Ovary (tissue), 3 donors: ENCODE measurements at regions not wholly inside any gene's neighbourhood (a gene's known extent, or its start where the extent isn't known, plus 50 kb on each side); places are given as distances from the start of the nearest gene placed in this dataset.

Source experiments
- EP300 ChIP-seq: sonication (generic); formaldehyde crosslinking; IDR thresholded peaks from one replicate; pipeline ENCODE4 v1.6.1; 2017; ENCODE audit warnings: antibody characterized with exemption
- TF ChIP-seq, protein P1 (sequence below), 3 donors: fragments of 450-650 bp in 2 of 3; fragments of 200-600 bp in 1 of 3; IDR thresholded peaks; one replicate each; pipeline versions ENCODE4 v1.5.1 to v1.8.0; 2016 to 2022; ENCODE audit warnings: antibody characterized with exemption in 3 of 3, mild to moderate bottlenecking in 1 of 3
- donor health status: DM: no; HTN: no; CAD: no.

DNA sequence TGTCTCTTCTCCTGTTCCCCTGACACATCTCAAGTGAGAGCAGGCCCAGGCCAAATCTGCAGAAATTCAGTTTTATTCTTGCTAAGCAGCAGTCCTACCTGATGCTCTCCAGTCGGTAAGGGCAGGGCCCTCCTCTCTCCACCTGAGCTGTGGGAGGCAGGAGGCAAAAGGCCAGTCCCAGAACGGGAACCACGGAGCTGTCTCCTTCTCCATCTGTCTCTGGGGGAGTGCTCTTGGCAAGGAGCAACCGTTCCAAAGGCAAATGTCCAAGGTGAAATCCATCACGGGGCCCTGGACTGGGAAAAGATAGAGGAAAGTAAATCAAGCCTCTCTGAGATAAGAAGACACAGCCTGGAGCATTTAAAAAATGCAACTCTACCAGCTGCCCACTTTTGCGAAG, 65.2 kb upstream of the CDON start:
- TF ChIP-seq, protein P1, sequence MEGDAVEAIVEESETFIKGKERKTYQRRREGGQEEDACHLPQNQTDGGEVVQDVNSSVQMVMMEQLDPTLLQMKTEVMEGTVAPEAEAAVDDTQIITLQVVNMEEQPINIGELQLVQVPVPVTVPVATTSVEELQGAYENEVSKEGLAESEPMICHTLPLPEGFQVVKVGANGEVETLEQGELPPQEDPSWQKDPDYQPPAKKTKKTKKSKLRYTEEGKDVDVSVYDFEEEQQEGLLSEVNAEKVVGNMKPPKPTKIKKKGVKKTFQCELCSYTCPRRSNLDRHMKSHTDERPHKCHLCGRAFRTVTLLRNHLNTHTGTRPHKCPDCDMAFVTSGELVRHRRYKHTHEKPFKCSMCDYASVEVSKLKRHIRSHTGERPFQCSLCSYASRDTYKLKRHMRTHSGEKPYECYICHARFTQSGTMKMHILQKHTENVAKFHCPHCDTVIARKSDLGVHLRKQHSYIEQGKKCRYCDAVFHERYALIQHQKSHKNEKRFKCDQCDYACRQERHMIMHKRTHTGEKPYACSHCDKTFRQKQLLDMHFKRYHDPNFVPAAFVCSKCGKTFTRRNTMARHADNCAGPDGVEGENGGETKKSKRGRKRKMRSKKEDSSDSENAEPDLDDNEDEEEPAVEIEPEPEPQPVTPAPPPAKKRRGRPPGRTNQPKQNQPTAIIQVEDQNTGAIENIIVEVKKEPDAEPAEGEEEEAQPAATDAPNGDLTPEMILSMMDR (IDR thresholded peaks at IDR 0.05), result no peak
- no peak for TF ChIP-seq EP300
